B cell (primary cell): ENCODE measurements at regions not wholly inside any gene's neighbourhood (a gene's known extent, or its start where the extent isn't known, plus 50 kb on each side); places are given as distances from the start of the nearest gene placed in this dataset.

Source experiments
- ATAC-seq: fragments of 200-7000 bp; cut with Tn5 transposase; one replicate; pipeline ENCODE4 v1.10.0; 2021; ENCODE audit warnings: low read depth, mild to moderate bottlenecking, moderate number of reproducible peaks, moderate library complexity
- CTCF ChIA-PET: fragments of 350-600 bp; sonication (Branson Sonifier 250); formaldehyde crosslinking; loops from one replicate; lab custom pipeline; 2021; ENCODE audit warnings: antibody characterized with exemption, inconsistent platforms; lab: Charles Lee
- POLR2A ChIA-PET: fragments of 350-600 bp; sonication (Branson Sonifier 250); formaldehyde crosslinking; loops from one replicate; lab custom pipeline; 2021; ENCODE audit warnings: antibody characterized with exemption; lab: Charles Lee
- DNase-seq: peaks from one replicate; pipeline ENCODE4 v3.0.0; 2013
- H2AFZ ChIP-seq: 2 replicates; pipeline ENCODE4 v1.6.1; 2012; ENCODE audit warnings: mild to moderate bottlenecking, low read depth, low read length; ENCODE audit not compliant: insufficient read depth, poor library complexity, severe bottlenecking
- H3K27ac ChIP-seq, 2 donors: 1 replicate in 1 of 2; 2 replicates in 1 of 2; pipeline ENCODE4 v1.5.1; 2012 to 2013; ENCODE audit warnings: low read length in 2 of 2, mild to moderate bottlenecking in 2 of 2, moderate library complexity in 1 of 2
- H3K27me3 ChIP-seq, 4 experiments: fragments of 200-600 bp in 1 of 4; sonication (generic) in 1 of 4; replicated peaks in 1 of 4; 1 replicate in 2 of 4; 2 replicates in 2 of 4; pipeline versions ENCODE4 v1.6.1 to v1.7.0; 2013 to 2016; ENCODE audit warnings: low read length in 3 of 4, mild to moderate bottlenecking in 2 of 4, mixed read lengths in 1 of 4, moderate library complexity in 1 of 4; ENCODE audit not compliant: insufficient read depth in 4 of 4, control insufficient read depth in 3 of 4; ENCODE audit errors: control extremely low read depth in 1 of 4
- H3K36me3 ChIP-seq, 2 experiments: replicated peaks in 1 of 2; 1 replicate in 1 of 2; 2 replicates in 1 of 2; pipeline versions ENCODE4 v1.6.1 to v1.7.1; 2013; ENCODE audit warnings: low read length in 1 of 2; ENCODE audit not compliant: insufficient read depth in 2 of 2, control insufficient read depth in 1 of 2; ENCODE audit errors: control extremely low read depth in 1 of 2, extremely low read depth in 1 of 2
- H3K4me1 ChIP-seq, 2 donors: fragments of 200-600 bp in 1 of 2; sonication (generic) in 1 of 2; 1 replicate in 1 of 2; 2 replicates in 1 of 2; pipeline versions ENCODE4 v1.5.1 to v1.6.1; 2013 to 2017; ENCODE audit warnings: low read length in 2 of 2; ENCODE audit not compliant: control insufficient read depth in 2 of 2, insufficient read depth in 2 of 2
- H3K4me2 ChIP-seq: replicated peaks from 2 replicates; pipeline ENCODE3; 2012; ENCODE audit warnings: mild to moderate bottlenecking, low read depth, low read length; ENCODE audit not compliant: poor library complexity, severe bottlenecking
- H3K4me3 ChIP-seq, 5 experiments: fragments of 200-600 bp in 1 of 5; sonication (generic) in 1 of 5; 1 replicate in 3 of 5; 2 replicates in 2 of 5; pipeline versions ENCODE4 v1.5.1 to v1.7.0; 2011 to 2016; ENCODE audit warnings: low read length in 4 of 5, mild to moderate bottlenecking in 4 of 5, low read depth in 2 of 5, control low read depth in 1 of 5, moderate library complexity in 1 of 5; ENCODE audit not compliant: insufficient read depth in 1 of 5; ENCODE audit errors: control extremely low read depth in 1 of 5, extremely low read depth in 1 of 5
- H3K79me2 ChIP-seq: fragments of 200-600 bp; sonication (generic); one replicate; pipeline ENCODE4 v1.6.0; 2016; ENCODE audit warnings: low read length; ENCODE audit not compliant: control insufficient read depth, insufficient read depth
- H3K9ac ChIP-seq: fragments of 200-600 bp; sonication (generic); 2 replicates; pipeline ENCODE4 v1.6.1; 2017; ENCODE audit warnings: mild to moderate bottlenecking, low read length, moderate library complexity
- H3K9me3 ChIP-seq, 3 donors: one replicate each; pipeline versions ENCODE4 v1.6.1 to v1.7.1; 2013; ENCODE audit warnings: low read length in 2 of 3; ENCODE audit not compliant: control insufficient read depth in 2 of 3, insufficient read depth in 1 of 3; ENCODE audit errors: control extremely low read depth in 1 of 3
- H4K20me1 ChIP-seq: 2 replicates; pipeline ENCODE4 v1.6.0; 2012; ENCODE audit warnings: mild to moderate bottlenecking, low read length; ENCODE audit not compliant: insufficient read depth, control insufficient read depth, poor library complexity, severe bottlenecking
- H3K27ac Mint-ChIP-seq: one replicate; pipeline ENCODE4 v1.8.0; 2021; ENCODE audit warnings: mixed read lengths
- H3K27me3 Mint-ChIP-seq: one replicate; pipeline ENCODE4 v1.8.0; 2021; ENCODE audit warnings: mixed read lengths
- H3K4me1 Mint-ChIP-seq: one replicate; pipeline ENCODE4 v1.8.0; 2021; ENCODE audit warnings: mixed read lengths
- H3K4me3 Mint-ChIP-seq: one replicate; pipeline ENCODE4 v1.8.0; 2021; ENCODE audit warnings: mixed read lengths
- H3K9me3 Mint-ChIP-seq: one replicate; pipeline ENCODE4 v1.8.0; 2022; ENCODE audit warnings: mixed read lengths; ENCODE audit not compliant: insufficient read depth
- CTCF ChIP-seq: fragments of 200-600 bp; IDR thresholded peaks from one replicate; pipeline ENCODE4 v1.8.0; 2022; ENCODE audit warnings: antibody characterized with exemption, mild to moderate bottlenecking
- EZH2 ChIP-seq: IDR thresholded peaks from 2 replicates; pipeline ENCODE4 v1.6.1; 2012; ENCODE audit warnings: borderline replicate concordance, low read depth, mild to moderate bottlenecking, moderate library complexity, low read length; ENCODE audit not compliant: insufficient read depth, poor library complexity, severe bottlenecking
- WGBS: methylation state at CpG from one replicate; pipeline ENCODE4 v1.1.5; 2013; ENCODE audit warnings: missing lambda C conversion rate; ENCODE audit not compliant: insufficient coverage; 5-methylcytosine and 5-hydroxymethylcytosine counted together
- intact Hi-C: fragments of 100-400 bp; cut with micrococcal nuclease; formaldehyde crosslinking; loops from one replicate; pipeline ENCODE4 v1.10.0; 2022

GRCh38 chr1:4024811-4025210 is 124.7 kb upstream of the C1orf174 start:
- H3K4me3 ChIP-seq = no peak overlapping the region
- ATAC-seq (no peak), DNase-seq (no peak)
- no peaks in the 10 kb centered on the region for H3K79me2 ChIP-seq
- no peaks in the 10 kb centered on the region for H3K36me3 ChIP-seq
- peaks cover 30 to 40% of the 10 kb centered on the region in 2 donors for H3K4me1 ChIP-seq
- no peak overlapping the region for H2AFZ ChIP-seq
- Mint-ChIP-seq H3K9me3 (no peaks in the 10 kb centered on the region), H3K27me3 (no peaks in the 10 kb centered on the region), H3K4me1 (peaks cover 58% of the 10 kb centered on the region), H3K27ac (no peak overlapping the region), H3K4me3 (no peak overlapping the region)
- ChIA-PET POLR2A (no interaction called here), CTCF (interaction anchor here (1.0 kb wide), 1 partner anchor 41 kb away, joined by 3 read pairs; no protein-coding TSS in a partner anchor)
- intact Hi-C loops = no loop called here
- H3K27me3 ChIP-seq = no peaks in the 10 kb centered on the region
- no peak overlapping the region for H3K27ac ChIP-seq
- no peaks in the 10 kb centered on the region for H4K20me1 ChIP-seq
- no peak overlapping the region for H3K4me2 ChIP-seq
- H3K9ac ChIP-seq = no peak overlapping the region
- peaks cover 0 to 11% (median 0%) of the 10 kb centered on the region in 3 donors for H3K9me3 ChIP-seq
- no peak for TF ChIP-seq EZH2

DNA sequence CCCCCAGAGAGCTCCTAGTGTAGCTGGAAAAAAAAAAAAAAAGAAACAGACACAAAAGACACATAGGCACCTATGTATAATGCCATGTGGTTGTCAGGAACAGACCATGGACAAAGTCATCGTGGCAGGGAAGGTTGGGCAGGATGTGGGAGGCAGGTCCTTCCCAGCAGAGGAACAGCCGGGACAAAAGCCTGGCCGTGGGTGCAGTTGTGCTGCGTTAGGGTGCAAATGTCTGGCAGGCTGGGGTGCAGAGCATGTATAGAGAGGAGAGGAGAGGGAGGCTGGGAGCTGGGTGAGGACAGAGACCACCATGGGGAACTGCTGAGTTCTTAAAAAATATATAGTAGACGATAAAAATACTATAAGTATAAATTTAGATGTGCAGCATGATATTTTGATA is 125.7 kb upstream of the C1orf174 start:
- Histone ChIP-seq H4K20me1 (no peaks in the 10 kb centered on the region), H3K4me3 (no peak overlapping the region), H3K4me1 (peaks cover 33 to 43% of the 10 kb centered on the region in 2 donors), H3K9ac (no peak overlapping the region), H3K9me3 (peaks cover 0 to 11% (median 2%) of the 10 kb centered on the region in 3 donors), H3K79me2 (no peaks in the 10 kb centered on the region), H3K4me2 (no peak overlapping the region), H3K36me3 (no peaks in the 10 kb centered on the region), H2AFZ (no peak overlapping the region), H3K27ac (no peak overlapping the region), H3K27me3 (no peaks in the 10 kb centered on the region)
- TF ChIP-seq CTCF (no peak), EZH2 (no peak)
- DNase-seq = no peak
- Mint-ChIP-seq H3K9me3 (peaks cover 3% of the 10 kb centered on the region), H3K27me3 (no peaks in the 10 kb centered on the region), H3K4me1 (peaks cover 62% of the 10 kb centered on the region), H3K27ac (peak overlapping the region; percentile 73), H3K4me3 (peak overlapping the region; percentile 58)
- no peak for ATAC-seq
- CTCF ChIA-PET = interaction anchor here (1.7 to 3.0 kb wide), 2 partner anchors 20 to 114 kb away, joined by 5 to 20 read pairs; no protein-coding TSS in a partner anchor
- POLR2A ChIA-PET = interaction anchor here (0.7 to 2.5 kb wide), 4 partner anchors 8 to 259 kb away, joined by 3 to 19 read pairs (median 7); no protein-coding TSS in a partner anchor
- WGBS = 58% methylated on average over 4 of the region's 5 CpGs
- intact Hi-C loops = no loop called here
